ENCODE measurements at regions not wholly inside any gene's neighbourhood (a gene's known extent, or its start where the extent isn't known, plus 50 kb on each side); places are given as distances from the start of the nearest gene placed in this dataset.

GRCh38 chr16:73152386-73153125 lies 104.6 kb upstream of the ZFHX3 start:
- no peaks in the 10 kb centered on the region for H3K9me3 ChIP-seq
- H3K4me1 ChIP-seq: no peaks in the 10 kb centered on the region
- no peaks in the 10 kb centered on the region for H3K36me3 ChIP-seq
- no peak for TF ChIP-seq CTCF (IDR thresholded peaks at IDR 0.05)
- H3K27me3 ChIP-seq: no peaks in the 10 kb centered on the region
- H3K27ac ChIP-seq: no peak overlapping the region
- FAIRE-seq (no peak), ATAC-seq (no peak), DNase-seq (no peak)
- no peak overlapping the region for H3K4me3 ChIP-seq
- 68 to 69% methylated on average over 7 of the region's 7 CpGs for WGBS, 2 donors
- intact Hi-C loops (cut with DNase I): no loop called here

- ATAC-seq: no peak
- FAIRE-seq: no peak
- WGBS, 2 donors: 77 to 93% methylated on average over 6 of the region's 6 CpGs
- Histone ChIP-seq H3K4me1 (no peaks in the 10 kb centered on the region), H3K9me3 (no peaks in the 10 kb centered on the region), H3K36me3 (no peaks in the 10 kb centered on the region), H3K27me3 (no peaks in the 10 kb centered on the region), H3K27ac (no peak overlapping the region), H3K4me3 (no peak overlapping the region)
- DNase-seq: no peak
- intact Hi-C loops (cut with DNase I): no loop called here
- no peak for TF ChIP-seq CTCF (IDR thresholded peaks at IDR 0.05)
Measured at GRCh38 chr16:73151941-73152340, 104.0 kb upstream of the ZFHX3 start.

- FAIRE-seq (no peak), DNase-seq (no peak), ATAC-seq (no peak)
- no peak for TF ChIP-seq CTCF (IDR thresholded peaks at IDR 0.05)
- no peaks in the 10 kb centered on the region for H3K36me3 ChIP-seq
- no peaks in the 10 kb centered on the region for H3K27me3 ChIP-seq
- no peaks in the 10 kb centered on the region for H3K9me3 ChIP-seq
- H3K4me3 ChIP-seq: no peak overlapping the region
- 51 to 54% methylated on average over 5 of the region's 5 CpGs for WGBS, 2 donors
- intact Hi-C loops (cut with DNase I): no loop called here
- H3K4me1 ChIP-seq: no peaks in the 10 kb centered on the region
- H3K27ac ChIP-seq: no peak overlapping the region
Measured at GRCh38 chr16:73151225-73151624, 103.3 kb upstream of the ZFHX3 start.

GRCh38 chr16:73150786-73151185 lies 102.9 kb upstream of the ZFHX3 start:
- H3K27ac ChIP-seq: no peak overlapping the region
- 80 to 85% methylated on average over 4 of the region's 4 CpGs for WGBS, 2 donors
- FAIRE-seq: no peak
- DNase-seq: no peak
- ATAC-seq: no peak
- H3K4me1 ChIP-seq: no peaks in the 10 kb centered on the region
- intact Hi-C loops (cut with DNase I): no loop called here
- H3K9me3 ChIP-seq: no peaks in the 10 kb centered on the region
- H3K4me3 ChIP-seq: no peak overlapping the region
- H3K36me3 ChIP-seq: no peaks in the 10 kb centered on the region
- no peaks in the 10 kb centered on the region for H3K27me3 ChIP-seq
- TF ChIP-seq CTCF (IDR thresholded peaks at IDR 0.05): no peak

GRCh38 chr16:73149334-73149733 lies 101.4 kb upstream of the ZFHX3 start:
- peak in 3 of 4 donors; percentile 53 to 71 (median 65) for ATAC-seq
- TF ChIP-seq CTCF (IDR thresholded peaks at IDR 0.05): no peak
- no peak for DNase-seq
- Histone ChIP-seq H3K36me3 (no peaks in the 10 kb centered on the region), H3K27me3 (no peaks in the 10 kb centered on the region), H3K4me1 (no peaks in the 10 kb centered on the region), H3K4me3 (no peak overlapping the region), H3K27ac (no peak overlapping the region), H3K9me3 (no peaks in the 10 kb centered on the region)
- 23 to 33% methylated on average over 7 of the region's 7 CpGs for WGBS, 2 donors
- FAIRE-seq: no peak
- intact Hi-C loops (cut with DNase I): no loop called here
